HG03108 (cell line): ENCODE measurements at regions not wholly inside any gene's neighbourhood (a gene's known extent, or its start where the extent isn't known, plus 50 kb on each side); places are given as distances from the start of the nearest gene placed in this dataset.

Experiments used
- ATAC-seq: cut with Tn5 transposase; IDR thresholded peaks from one replicate; pipeline ENCODE4 v1.9.1; 2021; ENCODE audit warnings: moderate library complexity; ENCODE audit not compliant: unreplicated experiment

DNA sequence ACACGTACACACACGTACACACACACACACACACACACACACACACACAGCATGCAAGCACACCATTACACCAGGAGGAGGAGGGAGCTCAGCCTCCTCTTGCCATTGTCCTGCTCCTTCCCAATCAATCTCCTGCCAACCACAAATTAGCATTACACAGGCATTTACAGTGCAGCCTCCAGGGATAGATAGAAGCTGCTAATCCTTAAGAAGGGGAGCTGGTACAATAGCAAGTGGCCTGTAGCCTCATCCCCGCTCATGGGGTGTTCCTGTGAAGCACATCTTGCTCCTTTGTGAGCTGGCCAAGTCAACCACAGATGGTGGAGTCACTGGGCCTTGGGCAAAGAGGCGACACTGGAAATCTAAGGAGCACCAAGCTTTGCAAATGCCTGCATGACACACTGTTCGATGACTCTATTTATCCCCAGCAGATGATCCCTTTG lies 110.3 kb upstream of the PKDCC start:
- ATAC-seq = no peak

DNA sequence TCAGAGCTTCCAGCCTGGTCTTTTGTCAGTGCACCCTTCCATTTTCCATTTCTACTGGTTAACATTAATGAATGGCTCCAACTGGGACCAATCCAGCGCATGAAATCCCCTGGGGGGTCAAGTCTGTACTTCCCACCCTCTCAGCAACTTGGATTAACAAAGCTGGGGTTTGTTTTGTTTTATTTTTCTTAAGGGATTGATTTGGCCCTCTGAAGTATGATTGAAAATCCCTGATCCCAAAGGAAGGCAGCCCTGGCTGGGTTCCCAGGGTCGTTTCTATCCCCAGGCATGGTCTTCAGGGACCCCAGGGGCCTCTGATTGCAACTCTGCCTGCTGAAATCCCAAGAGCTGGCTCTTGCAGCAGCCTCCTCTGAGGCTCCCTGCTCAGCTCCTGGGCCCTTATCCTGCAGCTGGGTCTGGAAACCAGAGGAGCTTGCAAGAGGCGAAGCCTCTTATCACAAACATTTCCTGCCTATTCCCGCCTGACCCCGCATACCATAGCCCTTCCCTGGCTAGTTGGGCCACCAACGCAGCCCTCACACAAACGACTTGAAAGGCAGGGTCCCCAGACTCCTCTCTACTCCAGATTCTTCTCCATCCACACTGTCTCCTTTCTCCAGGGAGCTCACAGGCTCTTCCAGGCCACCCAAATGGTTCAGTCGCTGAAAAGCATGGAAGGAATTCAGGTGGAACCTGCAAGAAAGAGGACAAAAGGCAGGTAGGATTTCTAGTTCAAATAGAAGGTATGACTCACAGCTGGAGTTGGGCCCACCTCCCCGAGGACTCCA lies 109.7 kb upstream of the PKDCC start:
- no peak for ATAC-seq

DNA sequence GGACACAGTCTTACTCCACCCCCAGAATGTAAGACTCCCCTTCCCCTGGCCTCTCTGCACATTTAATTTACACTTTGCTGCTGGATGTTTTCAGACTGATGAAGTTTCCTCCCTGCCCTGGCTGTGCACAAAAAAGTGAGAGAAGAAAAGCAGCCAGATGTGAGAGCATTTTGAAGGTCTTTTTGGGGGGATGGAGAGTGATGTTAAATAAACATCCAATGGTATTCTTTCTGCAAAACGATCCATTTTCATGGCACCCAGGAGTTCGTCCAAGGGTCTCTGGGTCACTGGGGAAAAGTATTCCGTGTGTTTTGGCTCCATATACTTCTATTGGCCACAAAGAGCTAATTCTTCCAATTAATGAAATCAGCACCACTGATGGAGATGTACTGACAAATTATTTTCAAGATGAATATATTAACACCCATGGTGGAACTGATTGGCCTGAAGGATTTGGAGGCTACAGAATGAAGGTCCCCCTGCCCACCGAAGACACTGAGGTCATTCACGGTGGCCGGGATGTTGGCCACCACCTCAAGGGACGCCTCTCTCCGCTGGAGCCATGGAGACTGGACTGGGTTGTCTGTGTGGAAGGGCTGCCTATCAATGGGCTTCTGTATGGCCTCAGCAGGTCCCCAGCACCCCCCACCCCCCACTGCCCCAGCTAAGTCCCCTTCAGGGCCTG lies 107.6 kb upstream of the PKDCC start:
- ATAC-seq = no peak

DNA sequence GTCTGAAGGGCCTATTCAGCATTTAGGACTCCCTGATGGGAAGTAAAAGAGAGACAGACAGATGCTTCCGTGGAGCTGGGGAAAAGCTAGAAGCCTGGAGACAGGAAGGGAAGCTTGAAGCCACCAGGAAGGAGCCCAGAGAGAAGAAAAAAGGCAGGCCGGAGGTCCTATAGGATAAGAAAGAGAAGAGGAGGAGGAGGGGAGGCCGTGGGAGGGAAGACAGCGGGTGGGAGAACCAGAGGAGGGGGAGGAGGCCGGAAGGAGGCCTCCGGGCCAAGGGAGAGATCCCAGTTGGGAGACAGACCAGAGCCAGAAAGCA lies 107.1 kb upstream of the PKDCC start:
- ATAC-seq = no peak

DNA sequence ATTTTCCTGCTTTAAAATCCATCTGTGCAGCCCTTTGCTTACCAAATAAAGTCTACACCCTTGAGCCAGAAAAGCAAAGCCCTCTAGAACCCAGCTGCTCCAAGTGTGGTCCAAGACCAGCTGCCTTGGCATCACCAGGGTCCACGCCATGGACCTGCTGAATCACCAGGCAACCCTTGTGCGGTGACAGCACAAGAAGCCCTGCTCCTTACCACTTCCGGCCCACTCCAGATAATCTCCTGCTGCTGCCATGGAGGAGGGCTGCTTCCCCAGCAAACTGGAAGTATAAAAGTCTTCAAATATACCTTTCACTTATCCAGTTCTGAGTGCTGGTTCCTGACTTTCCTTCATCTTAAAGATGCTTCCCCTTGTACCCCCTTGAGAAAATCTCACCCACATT lies 106.0 kb upstream of the PKDCC start:
- no peak for ATAC-seq

DNA sequence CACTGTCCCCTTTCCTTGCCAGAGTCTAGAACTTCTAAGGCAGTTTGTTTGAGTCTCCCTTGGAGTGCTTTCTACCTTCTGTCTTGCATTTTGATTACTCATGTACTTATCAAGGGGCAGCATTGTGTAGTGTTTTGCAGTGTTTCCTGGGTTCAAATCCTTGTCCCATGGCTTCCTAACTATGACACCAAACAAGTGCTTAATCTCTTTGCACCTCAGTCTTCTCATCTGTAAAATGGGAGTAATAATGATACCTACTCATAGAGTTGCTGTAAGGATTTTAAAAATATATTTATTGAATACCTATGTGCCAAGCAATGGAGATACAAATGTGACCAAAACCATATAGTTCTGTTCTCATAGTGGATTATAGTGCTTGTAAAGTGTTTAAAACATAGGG lies 105.5 kb upstream of the PKDCC start:
- no peak for ATAC-seq

DNA sequence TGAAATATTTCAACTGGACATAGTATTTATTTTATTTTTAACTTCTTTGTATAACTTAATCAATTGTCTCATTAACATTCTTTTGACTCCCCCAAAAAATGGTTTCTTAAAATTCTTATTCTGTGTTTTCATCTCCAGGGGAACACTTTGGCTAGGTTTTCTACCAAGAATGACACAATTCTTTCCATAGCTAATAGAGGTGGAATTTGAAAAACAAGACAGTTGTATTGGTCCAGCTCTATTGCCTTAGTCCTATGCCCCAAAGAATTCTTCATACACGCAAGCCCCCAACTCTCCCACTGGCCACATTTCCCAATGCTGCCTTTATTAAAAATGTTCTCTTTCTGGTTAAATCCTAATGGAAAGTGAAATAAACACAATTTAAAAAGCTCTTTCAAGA lies 104.7 kb upstream of the PKDCC start:
- ATAC-seq = no peak

DNA sequence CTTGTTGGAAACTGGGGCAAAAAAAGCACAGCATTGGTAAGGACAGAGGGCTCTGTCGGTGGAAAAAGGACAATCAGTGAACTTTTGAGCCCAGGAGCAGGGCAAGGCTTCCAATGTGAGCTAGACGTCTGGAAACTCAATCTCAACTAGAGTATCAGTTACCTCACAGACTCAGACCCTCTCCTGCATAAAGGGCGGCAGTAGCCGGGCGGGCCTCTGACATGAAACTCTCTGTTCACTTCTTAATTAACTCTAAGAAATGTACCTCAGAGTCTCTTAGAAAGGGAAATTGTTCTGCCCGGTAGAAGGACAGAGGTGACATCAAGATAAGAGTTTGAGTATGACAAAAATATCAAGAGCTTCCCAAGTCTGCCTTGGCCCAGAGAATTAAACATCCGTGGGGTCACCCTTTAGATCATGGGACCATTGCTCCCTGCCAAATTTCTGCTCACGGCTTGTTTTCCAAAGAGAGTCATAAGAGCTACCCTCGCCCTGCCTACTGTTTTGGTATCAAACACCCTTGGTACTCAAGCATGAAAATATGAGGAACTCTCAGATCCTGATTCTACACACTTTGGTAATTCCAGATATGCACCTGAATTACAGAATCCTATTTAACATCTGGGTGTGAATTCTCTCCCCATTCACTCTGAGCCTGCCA lies 103.5 kb upstream of the PKDCC start:
- no peak for ATAC-seq

DNA sequence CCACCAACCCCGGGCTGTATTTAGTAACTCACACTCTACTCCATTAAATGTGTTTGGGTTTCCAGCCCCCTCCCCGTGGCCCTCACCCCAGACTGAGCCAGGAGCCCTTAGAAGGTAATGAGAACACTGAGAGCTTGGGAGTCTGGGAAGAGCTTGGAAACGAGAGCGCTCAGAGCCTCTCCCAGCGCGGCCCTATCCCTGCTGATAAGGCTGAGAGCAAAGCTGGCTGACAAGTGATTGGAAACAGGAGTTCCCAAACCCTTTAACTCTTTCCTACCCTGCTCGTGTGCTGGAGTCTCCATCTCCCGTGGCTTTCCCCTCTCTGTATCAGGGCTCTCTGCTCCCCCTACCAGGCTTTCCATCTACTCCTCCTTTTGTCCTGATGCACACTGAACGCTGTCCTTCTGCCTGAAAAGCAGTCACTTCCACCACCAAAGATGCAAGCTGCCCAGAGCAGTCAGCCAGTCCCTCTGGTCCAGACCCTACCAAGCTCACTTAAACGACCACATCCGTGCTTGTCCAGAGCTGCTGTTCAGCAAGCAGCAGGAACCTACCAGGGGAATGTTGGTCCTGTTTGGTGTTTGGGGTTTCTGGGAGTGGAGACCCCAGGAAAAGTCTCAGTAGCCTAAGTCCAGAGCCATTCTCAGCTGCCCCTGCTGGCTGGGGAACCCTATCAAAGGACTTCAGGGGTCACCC lies 100.0 kb upstream of the PKDCC start:
- no peak for ATAC-seq

DNA sequence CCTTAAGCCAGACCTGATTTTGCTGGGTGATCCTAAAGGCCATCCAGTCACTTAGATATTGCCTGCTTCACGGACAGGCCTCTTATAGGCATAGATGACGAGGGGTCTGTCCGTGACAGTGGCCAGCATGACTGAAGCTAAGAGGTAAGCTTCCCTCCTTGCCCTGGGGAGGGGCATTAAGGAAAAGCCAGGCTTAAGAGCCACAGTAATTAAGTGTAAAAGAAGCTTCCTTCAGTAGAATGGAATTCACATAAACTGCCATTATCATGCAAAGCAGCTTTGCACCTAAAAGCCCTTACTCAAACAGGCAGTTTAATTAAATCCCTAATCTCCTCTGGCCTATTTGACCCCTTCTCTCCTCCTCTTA lies 99.4 kb upstream of the PKDCC start:
- ATAC-seq = no peak

DNA sequence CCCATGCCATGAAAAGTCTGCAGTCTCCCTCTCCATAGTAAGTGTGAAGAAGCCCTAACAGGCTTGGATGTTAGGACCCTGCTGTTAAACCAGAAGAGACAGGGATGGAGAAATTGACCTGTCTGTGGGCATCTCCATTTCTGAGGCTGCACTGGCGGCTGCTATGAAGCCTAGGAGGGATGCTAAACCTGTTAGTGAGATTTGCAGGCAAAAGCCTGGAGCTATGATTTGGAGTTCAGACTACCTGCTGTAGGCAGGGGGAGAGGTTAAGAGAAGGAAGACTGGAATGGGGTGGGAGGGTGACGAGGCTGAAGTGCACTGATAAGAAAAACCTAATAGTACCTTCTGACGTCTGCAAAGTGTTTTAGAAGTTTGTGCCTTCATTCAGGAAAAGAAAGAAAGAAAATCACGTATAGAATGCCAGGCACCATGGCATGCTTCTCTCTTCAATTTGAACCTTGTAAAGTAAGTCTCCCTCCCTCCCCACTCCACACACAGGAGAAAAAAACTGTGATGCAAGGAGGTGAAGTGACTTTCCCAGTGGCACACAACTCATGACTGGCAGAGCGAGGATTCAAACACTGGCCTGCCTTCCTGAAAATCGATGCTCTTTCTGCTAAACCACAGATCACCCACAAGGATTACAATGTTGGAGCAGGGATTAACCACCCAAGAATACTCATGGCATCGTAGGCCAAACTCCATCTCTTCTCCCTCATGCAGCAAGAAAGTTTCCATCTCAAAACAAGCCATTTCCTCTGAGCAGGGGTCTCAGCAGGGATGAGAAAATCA lies 98.5 kb upstream of the PKDCC start:
- ATAC-seq = no peak

DNA sequence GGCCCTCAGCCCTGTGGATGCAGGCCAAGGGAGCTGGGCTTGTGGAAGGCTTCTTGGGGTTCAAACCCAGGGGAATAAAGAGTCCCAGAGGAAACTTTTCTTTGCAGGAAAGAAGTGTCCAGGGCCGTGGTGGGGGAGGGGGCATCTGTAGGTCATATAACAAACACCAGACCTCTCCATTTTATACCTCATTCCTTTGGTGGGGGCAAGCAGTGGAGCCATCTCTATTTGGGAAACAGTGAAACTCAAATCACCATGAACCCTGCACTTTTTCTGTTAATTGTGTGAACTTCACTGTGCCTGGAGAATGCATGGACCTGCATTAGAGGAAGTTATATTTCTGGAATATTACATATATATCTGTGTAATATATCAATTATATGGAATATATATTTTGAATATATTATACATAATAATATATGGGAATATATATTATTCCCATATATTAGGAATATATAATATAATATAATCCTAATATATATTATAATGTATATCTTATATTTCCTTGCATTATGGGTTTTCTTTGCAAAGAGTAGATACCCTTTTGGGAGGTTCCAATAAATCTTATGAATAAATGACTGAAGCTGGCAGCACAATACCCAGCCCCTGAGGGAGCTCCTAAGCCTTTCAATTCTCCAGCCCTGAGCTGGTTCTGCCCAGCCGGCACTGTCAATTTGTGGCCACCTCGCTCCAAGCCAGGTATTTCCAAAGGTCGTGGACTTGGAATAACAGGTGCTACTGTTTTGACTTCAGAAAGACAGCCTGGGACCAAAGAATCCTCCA lies 97.7 kb upstream of the PKDCC start:
- no peak for ATAC-seq

DNA sequence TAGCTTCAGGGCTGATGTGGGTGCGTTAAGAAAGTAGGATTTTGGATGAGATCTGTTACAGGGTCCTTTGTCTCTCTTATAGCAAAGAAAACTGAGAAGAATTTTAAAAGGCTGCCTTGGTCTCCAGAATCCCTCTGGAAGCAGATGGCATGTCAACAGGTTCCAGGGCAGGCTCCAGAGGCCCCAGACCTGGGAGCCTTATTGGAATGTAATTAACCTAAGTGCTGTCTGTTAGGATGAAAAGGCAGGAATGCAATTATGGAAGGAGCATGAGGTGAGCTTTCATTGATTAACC lies 97.2 kb upstream of the PKDCC start:
- ATAC-seq = no peak

DNA sequence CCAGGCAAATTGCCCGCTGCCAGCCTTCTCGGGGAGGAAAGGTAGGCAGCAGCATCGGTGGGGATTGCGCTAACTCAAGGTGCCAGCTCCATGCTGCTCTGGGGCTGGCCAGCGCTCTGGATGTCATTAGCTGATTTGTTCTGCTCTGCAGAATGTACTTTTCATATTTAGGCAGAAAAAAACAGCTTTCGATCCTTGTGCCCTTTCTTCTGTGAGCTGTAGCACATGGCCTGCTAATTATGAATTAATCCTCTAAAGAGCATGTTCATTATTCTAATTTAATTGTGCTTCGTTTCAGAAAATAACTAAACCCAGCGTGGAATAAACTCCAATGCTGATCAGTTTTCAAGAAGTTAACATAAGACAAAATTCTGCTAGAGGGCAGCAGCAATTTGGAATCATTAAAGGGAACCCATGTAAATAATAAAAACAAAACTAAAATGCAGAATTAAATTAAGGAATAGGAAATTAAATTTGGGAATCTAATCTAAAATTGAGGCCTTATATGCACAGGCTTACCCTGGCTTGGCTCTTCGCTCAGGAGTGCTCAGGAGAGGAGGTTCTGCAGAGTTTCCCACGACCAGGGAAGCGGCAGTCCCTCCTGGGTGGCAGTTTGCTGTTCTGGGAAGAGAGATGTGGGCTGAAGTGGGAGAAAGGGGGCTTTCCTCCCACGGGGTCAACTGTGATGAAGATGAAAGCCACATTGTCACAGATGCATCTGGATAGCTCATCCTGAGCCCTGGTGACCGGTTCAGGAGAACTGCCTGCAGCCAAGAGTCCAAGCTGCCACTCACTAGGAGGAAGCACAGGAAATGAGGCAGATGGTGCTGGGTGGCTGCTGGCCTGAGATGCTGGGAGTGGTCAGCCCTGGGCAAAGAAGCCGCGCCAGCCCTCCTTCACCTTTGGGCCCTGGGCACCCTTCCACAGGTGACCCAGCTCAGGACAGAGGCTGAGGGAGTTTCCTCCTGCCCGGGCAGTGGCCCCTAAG lies 93.2 kb upstream of the PKDCC start:
- ATAC-seq = no peak

DNA sequence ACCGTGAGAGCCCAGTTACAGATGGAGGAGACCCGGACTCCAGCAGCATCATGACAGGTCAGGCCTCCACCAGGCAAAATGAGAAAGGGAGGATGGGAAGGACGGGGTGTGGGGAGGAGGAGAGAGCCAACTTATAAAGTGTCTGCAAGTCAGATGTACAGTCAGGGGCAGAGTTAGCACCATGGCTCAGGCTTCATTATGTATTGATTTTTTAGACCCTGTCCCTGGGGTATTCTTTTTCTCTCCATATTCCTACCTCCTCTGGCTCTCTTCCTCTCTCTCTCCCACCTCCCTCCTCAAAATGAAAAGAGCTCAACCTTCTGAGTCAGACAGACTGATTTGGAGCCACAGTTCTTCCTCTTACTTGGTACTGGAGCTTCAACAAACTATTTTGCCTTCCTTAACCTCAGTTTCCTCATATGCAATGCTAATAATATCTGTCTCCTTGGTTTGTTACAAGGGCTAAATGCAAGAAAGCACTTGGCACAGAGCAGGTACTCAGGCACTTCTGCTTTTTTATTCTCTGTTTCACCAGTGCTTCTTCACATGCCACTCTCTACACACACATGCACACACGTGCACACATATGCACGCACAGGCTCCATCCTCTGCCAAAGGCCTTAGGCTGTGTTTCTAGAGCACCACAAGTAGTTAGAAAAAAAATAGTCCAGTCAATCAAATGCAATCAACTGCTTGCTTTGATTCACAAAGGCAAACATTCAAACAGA lies 92.3 kb upstream of the PKDCC start:
- peak; percentile 34 for ATAC-seq

DNA sequence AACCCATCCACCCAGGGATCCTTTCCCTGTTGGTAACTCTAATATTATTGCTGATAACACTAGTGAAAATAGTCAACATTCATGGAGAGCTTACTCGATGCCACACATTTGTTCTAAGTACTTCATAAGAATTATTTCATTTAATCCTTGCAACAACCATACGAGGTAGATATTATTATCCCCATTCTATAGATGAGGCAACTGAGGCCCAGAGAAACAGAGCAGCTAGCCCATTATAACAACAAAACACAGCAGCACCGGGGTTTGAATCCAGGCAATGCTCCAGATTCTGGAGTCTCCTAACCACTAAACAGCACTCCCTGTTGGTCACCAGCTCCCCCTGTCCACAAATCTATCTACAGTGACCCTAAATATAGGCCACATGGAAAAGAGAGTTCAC lies 90.4 kb upstream of the PKDCC start:
- no peak for ATAC-seq

DNA sequence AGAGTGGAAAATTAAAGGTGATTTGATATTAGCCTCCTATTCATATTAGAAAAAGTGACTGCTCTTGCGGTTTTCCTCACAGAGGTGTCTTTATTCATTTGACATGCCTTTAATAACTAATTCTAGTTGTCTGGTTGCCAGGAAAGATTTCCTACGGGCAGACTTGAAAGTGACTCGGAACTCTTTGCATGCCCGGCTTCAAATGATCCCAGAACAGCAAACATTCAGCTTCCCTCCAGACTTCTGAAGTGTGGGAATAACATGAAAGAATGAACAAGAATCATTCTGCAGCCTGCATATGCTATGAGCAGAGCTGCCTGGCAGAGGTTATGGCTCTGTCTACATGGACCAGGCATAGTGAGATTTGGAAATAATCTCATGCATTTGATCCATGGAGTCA lies 89.6 kb upstream of the PKDCC start:
- no peak for ATAC-seq

DNA sequence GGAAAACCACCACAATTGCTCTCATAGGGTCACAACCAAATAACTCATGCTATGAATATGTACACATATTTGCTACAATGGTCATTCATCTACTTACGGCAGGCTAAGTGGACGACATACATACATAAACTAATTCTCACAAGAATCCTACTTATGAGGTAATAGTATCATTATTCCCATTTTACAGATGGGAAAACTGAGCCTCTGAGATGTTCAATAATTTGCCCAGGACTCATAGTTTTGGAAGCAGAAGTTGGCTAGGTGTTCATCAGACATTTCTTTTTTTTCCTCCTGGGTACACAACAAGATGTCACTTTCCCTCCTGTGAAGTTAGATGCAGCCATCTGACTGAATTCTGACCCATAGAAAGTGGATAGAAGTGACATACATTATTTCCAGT lies 89.0 kb upstream of the PKDCC start:
- no peak for ATAC-seq

DNA sequence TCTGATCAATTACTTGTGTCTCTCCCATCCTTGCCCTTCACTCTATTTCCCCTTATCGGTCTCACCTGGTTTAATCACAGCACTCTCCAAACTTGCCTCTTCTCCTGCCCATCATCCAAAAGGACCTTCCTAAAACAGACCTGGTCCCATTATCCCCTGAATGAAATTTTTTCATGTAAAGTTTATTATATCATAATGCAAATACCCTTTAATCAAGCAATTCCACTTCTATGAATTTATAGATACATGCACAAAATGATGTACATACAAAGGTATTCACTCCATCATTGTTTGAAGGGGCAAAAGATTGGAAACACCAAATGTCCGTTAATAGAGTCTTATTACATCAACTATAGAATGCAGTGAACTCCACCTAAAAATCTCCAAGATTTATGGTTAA lies 88.1 kb upstream of the PKDCC start:
- no peak for ATAC-seq
